Activated CD8-positive, alpha-beta T cell treated with anti-CD3 and anti-CD28 coated beads for 36 hours (primary cell): ENCODE measurements at regions not wholly inside any gene's neighbourhood (a gene's known extent, or its start where the extent isn't known, plus 50 kb on each side); places are given as distances from the start of the nearest gene placed in this dataset.

Source experiments
- ATAC-seq: fragments of 200-7000 bp; cut with Tn5 transposase; one replicate; pipeline ENCODE4 v1.10.0; 2021; ENCODE audit warnings: mild to moderate bottlenecking, moderate library complexity
- CTCF ChIA-PET: fragments of 350-600 bp; sonication (Branson Sonifier 250); formaldehyde crosslinking; loops from one replicate; lab custom pipeline; 2021; ENCODE audit warnings: antibody characterized with exemption; lab: Charles Lee
- POLR2A ChIA-PET: fragments of 350-600 bp; sonication (Branson Sonifier 250); formaldehyde crosslinking; loops from one replicate; lab custom pipeline; 2021; ENCODE audit warnings: antibody characterized with exemption; lab: Charles Lee
- DNase-seq: peaks from one replicate; pipeline ENCODE4 v3.0.0-alpha.2; 2020
- H3K27ac Mint-ChIP-seq: one replicate; pipeline ENCODE4 v1.8.0; 2021; ENCODE audit warnings: mild to moderate bottlenecking, mixed read lengths
- H3K27me3 Mint-ChIP-seq: one replicate; pipeline ENCODE4 v1.8.0; 2021; ENCODE audit warnings: mixed read lengths
- H3K36me3 Mint-ChIP-seq: one replicate; pipeline ENCODE4 v1.8.0; 2021; ENCODE audit warnings: low read depth, mixed read lengths
- H3K4me1 Mint-ChIP-seq: one replicate; pipeline ENCODE4 v1.8.0; 2021; ENCODE audit warnings: low read depth, mixed read lengths
- H3K4me3 Mint-ChIP-seq: one replicate; pipeline ENCODE4 v1.8.0; 2021; ENCODE audit warnings: mild to moderate bottlenecking, moderate library complexity, mixed read lengths
- H3K9me3 Mint-ChIP-seq: one replicate; pipeline ENCODE4 v1.8.0; 2021; ENCODE audit warnings: mixed read lengths
- intact Hi-C: fragments of 100-400 bp; cut with micrococcal nuclease; formaldehyde crosslinking; loops from one replicate; pipeline ENCODE4 v1.10.0; 2022
- TF ChIP-seq, protein P1 (sequence below): fragments of 200-600 bp; IDR thresholded peaks from one replicate; pipeline ENCODE4 v1.8.0; 2022; ENCODE audit warnings: antibody characterized with exemption, mild to moderate bottlenecking

DNA sequence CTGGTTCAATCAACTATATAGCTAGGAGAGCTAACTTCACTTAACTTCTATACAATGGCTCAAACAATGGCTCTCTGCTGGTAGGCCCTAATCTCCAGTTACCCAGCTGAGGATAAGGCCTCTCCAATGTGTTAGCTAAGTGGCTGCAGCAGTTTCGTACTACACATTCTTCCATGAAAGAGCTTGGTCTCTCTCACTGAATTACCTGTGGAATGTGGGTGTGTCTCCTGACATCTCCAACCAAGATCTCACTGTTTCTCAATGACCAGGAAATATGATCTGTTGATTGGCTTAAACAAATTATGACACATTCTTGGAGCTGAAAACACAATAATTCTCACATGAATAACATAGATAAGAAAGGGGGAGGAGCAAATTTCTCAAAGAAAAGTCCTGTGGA is 169.8 kb upstream of the ROBO1 start:
- intact Hi-C loops: no loop called here
- no peaks in the 10 kb centered on the region for H3K4me1 Mint-ChIP-seq
- POLR2A ChIA-PET: no interaction called here

DNA sequence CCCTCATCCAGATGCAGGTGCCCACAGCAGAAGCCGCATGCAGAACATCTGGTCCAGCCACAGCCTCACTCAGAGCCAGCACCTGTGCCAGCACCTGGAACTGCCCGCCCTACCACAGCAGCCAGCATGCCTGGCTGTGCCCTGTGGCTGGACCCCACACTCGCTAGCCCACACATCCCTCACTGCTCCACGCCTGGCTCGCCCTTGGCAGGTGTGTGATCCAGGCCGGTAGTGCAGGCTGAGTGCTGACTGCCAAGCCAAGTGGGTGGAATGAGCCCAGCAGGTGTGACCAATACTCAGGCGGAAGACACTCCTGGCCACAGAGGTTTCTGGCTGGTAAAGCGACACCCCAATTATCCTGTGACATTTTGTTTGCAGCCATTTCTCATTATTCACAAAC is 162.4 kb upstream of the ROBO1 start:
- CTCF ChIA-PET: no interaction called here
- TF ChIP-seq, protein P1, sequence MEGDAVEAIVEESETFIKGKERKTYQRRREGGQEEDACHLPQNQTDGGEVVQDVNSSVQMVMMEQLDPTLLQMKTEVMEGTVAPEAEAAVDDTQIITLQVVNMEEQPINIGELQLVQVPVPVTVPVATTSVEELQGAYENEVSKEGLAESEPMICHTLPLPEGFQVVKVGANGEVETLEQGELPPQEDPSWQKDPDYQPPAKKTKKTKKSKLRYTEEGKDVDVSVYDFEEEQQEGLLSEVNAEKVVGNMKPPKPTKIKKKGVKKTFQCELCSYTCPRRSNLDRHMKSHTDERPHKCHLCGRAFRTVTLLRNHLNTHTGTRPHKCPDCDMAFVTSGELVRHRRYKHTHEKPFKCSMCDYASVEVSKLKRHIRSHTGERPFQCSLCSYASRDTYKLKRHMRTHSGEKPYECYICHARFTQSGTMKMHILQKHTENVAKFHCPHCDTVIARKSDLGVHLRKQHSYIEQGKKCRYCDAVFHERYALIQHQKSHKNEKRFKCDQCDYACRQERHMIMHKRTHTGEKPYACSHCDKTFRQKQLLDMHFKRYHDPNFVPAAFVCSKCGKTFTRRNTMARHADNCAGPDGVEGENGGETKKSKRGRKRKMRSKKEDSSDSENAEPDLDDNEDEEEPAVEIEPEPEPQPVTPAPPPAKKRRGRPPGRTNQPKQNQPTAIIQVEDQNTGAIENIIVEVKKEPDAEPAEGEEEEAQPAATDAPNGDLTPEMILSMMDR: no peak
- Mint-ChIP-seq H3K36me3 (no peaks in the 10 kb centered on the region), H3K9me3 (no peaks in the 10 kb centered on the region), H3K4me3 (no peak overlapping the region), H3K4me1 (no peaks in the 10 kb centered on the region), H3K27me3 (no peaks in the 10 kb centered on the region), H3K27ac (no peak overlapping the region)
- no peak for DNase-seq
- POLR2A ChIA-PET: no interaction called here
- intact Hi-C loops: no loop called here
- ATAC-seq: no peak

More for the DNA sequence above, 169.8 kb upstream of the ROBO1 start:
- CTCF ChIA-PET: no interaction called here
- no peaks in the 10 kb centered on the region for H3K27me3 Mint-ChIP-seq
- DNase-seq (no peak), ATAC-seq (no peak)
- TF ChIP-seq, protein P1: no peak
- H3K27ac Mint-ChIP-seq: no peak overlapping the region
- H3K9me3 Mint-ChIP-seq: peaks cover 5% of the 10 kb centered on the region
- H3K4me3 Mint-ChIP-seq: no peak overlapping the region
- H3K36me3 Mint-ChIP-seq: no peaks in the 10 kb centered on the region

DNA sequence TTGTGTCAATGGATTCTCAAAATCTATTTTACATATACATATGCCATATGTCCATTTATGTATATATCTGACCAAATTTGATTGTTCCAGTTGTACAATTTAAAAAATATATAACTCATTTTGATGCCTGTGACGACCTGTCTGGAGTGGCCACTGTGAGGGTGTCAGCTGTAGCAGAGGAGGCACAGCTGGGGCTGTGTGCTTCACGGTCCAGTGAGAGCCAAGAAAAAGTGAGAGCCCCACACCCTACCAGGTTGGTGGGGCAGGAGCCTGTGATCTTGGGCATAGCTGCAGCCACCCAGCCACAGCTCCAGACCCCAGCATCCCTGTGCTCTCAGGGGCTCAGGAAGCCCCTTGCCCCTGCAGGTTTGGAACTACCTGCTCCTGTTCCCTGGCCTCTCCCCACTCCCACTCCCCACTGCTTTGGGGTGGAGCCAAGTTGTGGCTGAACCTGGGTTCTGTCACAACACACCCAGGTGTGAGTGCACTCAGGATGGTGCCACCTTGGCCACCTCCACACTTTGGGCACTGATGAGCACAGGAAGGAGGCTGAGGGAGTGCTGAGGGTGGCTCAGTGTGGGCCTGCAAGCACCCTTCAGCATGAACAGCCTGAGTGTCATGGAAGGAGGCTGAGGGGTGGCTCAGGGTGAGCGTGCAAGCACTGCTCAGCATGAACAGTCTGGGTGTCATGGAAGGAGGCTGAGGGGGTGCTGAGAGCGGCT is 161.1 kb upstream of the ROBO1 start:
- no peak overlapping the region for H3K4me3 Mint-ChIP-seq
- TF ChIP-seq, protein P1: no peak
- CTCF ChIA-PET: no interaction called here
- H3K9me3 Mint-ChIP-seq: no peaks in the 10 kb centered on the region
- POLR2A ChIA-PET: no interaction called here
- no peaks in the 10 kb centered on the region for H3K27me3 Mint-ChIP-seq
- intact Hi-C loops: no loop called here
- ATAC-seq (no peak), DNase-seq (no peak)
- no peaks in the 10 kb centered on the region for H3K36me3 Mint-ChIP-seq
- no peak overlapping the region for H3K27ac Mint-ChIP-seq
- H3K4me1 Mint-ChIP-seq: no peaks in the 10 kb centered on the region

DNA sequence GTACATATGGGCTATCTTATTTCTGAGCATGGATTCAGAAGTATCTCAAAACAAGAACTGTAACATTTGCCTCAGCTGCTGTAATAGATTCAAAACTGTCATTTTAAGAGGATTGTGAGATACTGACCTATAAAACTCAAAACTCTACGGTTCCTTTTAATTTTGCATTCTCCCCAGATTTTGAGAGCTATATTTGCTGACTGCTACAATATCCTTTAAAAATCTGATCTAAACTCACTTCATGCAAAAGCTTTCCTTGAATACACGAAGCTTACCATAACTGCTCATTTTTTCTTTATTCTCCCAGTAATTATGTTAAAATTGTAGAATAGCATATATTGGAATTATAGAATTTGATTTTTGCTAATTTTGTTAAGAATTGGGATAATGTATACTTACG is 158.7 kb upstream of the ROBO1 start:
- H3K27me3 Mint-ChIP-seq: no peaks in the 10 kb centered on the region
- TF ChIP-seq, protein P1: no peak
- no peak overlapping the region for H3K27ac Mint-ChIP-seq
- H3K4me3 Mint-ChIP-seq: no peak overlapping the region
- peaks cover 3% of the 10 kb centered on the region for H3K9me3 Mint-ChIP-seq
- no peaks in the 10 kb centered on the region for H3K36me3 Mint-ChIP-seq
- ATAC-seq (no peak), DNase-seq (no peak)
- intact Hi-C loops: no loop called here
- POLR2A ChIA-PET: no interaction called here
- H3K4me1 Mint-ChIP-seq: no peaks in the 10 kb centered on the region
- CTCF ChIA-PET: no interaction called here

GRCh38 chr3:79922633-79923032 is 154.8 kb upstream of the ROBO1 start:
- peaks cover 4% of the 10 kb centered on the region for H3K9me3 Mint-ChIP-seq
- H3K4me1 Mint-ChIP-seq: no peaks in the 10 kb centered on the region
- ChIA-PET POLR2A (no interaction called here), CTCF (no interaction called here)
- no peak overlapping the region for H3K27ac Mint-ChIP-seq
- intact Hi-C loops: no loop called here
- DNase-seq: no peak
- no peaks in the 10 kb centered on the region for H3K36me3 Mint-ChIP-seq
- H3K27me3 Mint-ChIP-seq: no peaks in the 10 kb centered on the region
- H3K4me3 Mint-ChIP-seq: no peak overlapping the region
- TF ChIP-seq, protein P1: no peak
- ATAC-seq: no peak
